ENCODE measurements at regions not wholly inside any gene's neighbourhood (a gene's known extent, or its start where the extent isn't known, plus 50 kb on each side); places are given as distances from the start of the nearest gene placed in this dataset.

GRCh38 chr11:104254347-104254746 lies 90.4 kb upstream of the PDGFD start:
- peak in 1 of 7 experiments; percentile 17 for TF ChIP-seq CTCF (IDR thresholded peaks at IDR 0.05)
- no peak for TF ChIP-seq POLR2A (IDR thresholded peaks at IDR 0.05)
- no peak for TF ChIP-seq POLR2AphosphoS5 (IDR thresholded peaks at IDR 0.05)
- no peak for TF ChIP-seq EP300 (IDR thresholded peaks at IDR 0.05)

Data from stomach (tissue), 4 donors.